SK-N-MC (cell line): ENCODE measurements at regions not wholly inside any gene's neighbourhood (a gene's known extent, or its start where the extent isn't known, plus 50 kb on each side); places are given as distances from the start of the nearest gene placed in this dataset.

Experiments
- EZH2 ChIP-seq: fragments of 200-600 bp; sonication (generic); IDR thresholded peaks from one replicate; pipeline ENCODE4 v1.6.1; 2017; ENCODE audit warnings: antibody characterized with exemption
- FOXP2 ChIP-seq: optimal IDR thresholded peaks from 2 replicates; pipeline ENCODE3; 2011; ENCODE audit warnings: mild to moderate bottlenecking, moderate library complexity; ENCODE audit not compliant: insufficient read depth; ENCODE audit errors: extremely low read length, control extremely low read depth
- POLR2AphosphoS5 ChIP-seq: IDR thresholded peaks from 2 replicates; pipeline ENCODE4 v1.6.1; 2012; ENCODE audit warnings: mild to moderate bottlenecking, low read depth, low read length, borderline replicate concordance

GRCh38 chr3:86464180-86464579 is 526.8 kb downstream of the VGLL3 start:
- TF ChIP-seq POLR2AphosphoS5 (no peak), EZH2 (no peak), FOXP2 (no peak)
